ENCODE measurements at regions not wholly inside any gene's neighbourhood (a gene's known extent, or its start where the extent isn't known, plus 50 kb on each side); places are given as distances from the start of the nearest gene placed in this dataset.

DNA sequence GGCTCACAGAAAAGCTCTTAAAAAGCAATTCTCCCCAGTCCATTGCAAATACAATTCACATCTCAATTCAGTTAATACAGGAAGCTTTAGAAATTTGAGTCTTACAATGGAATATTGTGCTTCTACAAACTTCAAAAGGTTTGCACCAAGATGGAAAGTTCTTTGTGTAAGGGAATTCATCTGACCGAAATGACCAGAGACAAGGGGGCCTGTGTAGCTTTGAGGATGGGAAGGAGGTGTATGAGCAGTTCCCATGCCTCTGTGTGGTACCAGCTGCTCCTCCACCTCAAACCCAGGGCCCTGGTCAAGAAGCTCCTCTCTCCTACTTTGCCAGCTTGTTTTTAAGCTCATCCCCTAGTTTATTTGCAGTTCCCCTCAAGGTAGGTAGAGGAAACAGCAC is 312.8 kb upstream of the PKDCC start:
- Histone ChIP-seq H3K4me3 (no peak overlapping the region), H3K27me3 (ENCODE audit: insufficient read depth, low read depth) (peaks cover 9% of the 10 kb centered on the region; the same call in 1 of the 2 replicates), H3F3A (ENCODE audit: insufficient read depth, low read depth) (no peaks in the 10 kb centered on the region), H3K9me3 (ENCODE audit: insufficient read depth, low read depth) (no peaks in the 10 kb centered on the region), H3K4me2 (no peak overlapping the region), H3K4me1 (replicated peaks; ENCODE audit: insufficient read depth) (no peaks in the 10 kb centered on the region), H3K27ac (no peak overlapping the region), H2AFZ (no peak overlapping the region), H3K79me2 (ENCODE audit: low read depth) (no peaks in the 10 kb centered on the region), H3K36me3 (ENCODE audit: low read depth) (no peaks in the 10 kb centered on the region), H4K20me1 (ENCODE audit: insufficient read depth) (no peaks in the 10 kb centered on the region), H3K9me2 (ENCODE audit: insufficient read depth) (no peaks in the 10 kb centered on the region)
- no peak for TF ChIP-seq EZH2 (IDR thresholded peaks at IDR 0.05; ENCODE audit: low read depth)
- TF ChIP-seq, protein P1, sequence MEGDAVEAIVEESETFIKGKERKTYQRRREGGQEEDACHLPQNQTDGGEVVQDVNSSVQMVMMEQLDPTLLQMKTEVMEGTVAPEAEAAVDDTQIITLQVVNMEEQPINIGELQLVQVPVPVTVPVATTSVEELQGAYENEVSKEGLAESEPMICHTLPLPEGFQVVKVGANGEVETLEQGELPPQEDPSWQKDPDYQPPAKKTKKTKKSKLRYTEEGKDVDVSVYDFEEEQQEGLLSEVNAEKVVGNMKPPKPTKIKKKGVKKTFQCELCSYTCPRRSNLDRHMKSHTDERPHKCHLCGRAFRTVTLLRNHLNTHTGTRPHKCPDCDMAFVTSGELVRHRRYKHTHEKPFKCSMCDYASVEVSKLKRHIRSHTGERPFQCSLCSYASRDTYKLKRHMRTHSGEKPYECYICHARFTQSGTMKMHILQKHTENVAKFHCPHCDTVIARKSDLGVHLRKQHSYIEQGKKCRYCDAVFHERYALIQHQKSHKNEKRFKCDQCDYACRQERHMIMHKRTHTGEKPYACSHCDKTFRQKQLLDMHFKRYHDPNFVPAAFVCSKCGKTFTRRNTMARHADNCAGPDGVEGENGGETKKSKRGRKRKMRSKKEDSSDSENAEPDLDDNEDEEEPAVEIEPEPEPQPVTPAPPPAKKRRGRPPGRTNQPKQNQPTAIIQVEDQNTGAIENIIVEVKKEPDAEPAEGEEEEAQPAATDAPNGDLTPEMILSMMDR (conservative IDR thresholded peaks at IDR 0.05): no peak
- CTCF ChIA-PET: no interaction called here
- BruUV-seq (replicated peaks): no TSS peak
- POLR2A ChIA-PET (ENCODE audit: unreplicated experiment): no interaction called here
- intact Hi-C loops (cut with micrococcal nuclease; ENCODE audit: unreplicated experiment): no loop called here
- DNase-seq: no peak

DNA sequence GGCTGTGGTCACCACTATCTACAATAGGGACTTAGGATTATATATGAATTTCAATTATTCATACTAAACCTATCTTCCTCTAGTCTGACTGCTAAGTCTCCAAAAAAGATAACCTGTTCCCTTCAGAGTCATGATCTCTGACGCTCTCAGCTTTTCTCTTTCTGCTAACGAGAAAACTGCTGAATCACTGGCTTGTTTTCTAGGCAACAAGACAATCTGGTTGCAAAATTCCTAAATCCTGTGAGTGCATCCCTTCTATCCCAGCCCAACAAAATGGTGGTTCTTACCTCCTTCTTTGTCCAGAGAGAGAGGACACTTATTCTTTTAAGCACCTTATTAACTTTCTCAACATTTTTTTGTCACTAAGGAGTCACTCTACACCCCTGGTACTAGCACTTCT is 312.3 kb upstream of the PKDCC start:
- TF ChIP-seq, protein P1 (conservative IDR thresholded peaks at IDR 0.05): no peak
- no peak for TF ChIP-seq EZH2 (IDR thresholded peaks at IDR 0.05; ENCODE audit: low read depth)
- Histone ChIP-seq H3K27me3 (ENCODE audit: insufficient read depth, low read depth) (peaks cover 9% of the 10 kb centered on the region; the same call in 1 of the 2 replicates), H3K4me2 (no peak overlapping the region), H3K9me2 (ENCODE audit: insufficient read depth) (no peaks in the 10 kb centered on the region), H4K20me1 (ENCODE audit: insufficient read depth) (no peaks in the 10 kb centered on the region), H3K9me3 (ENCODE audit: insufficient read depth, low read depth) (no peaks in the 10 kb centered on the region), H3K27ac (no peak overlapping the region), H2AFZ (no peak overlapping the region), H3K79me2 (ENCODE audit: low read depth) (no peaks in the 10 kb centered on the region), H3K36me3 (ENCODE audit: low read depth) (no peaks in the 10 kb centered on the region), H3K4me3 (no peak overlapping the region), H3F3A (ENCODE audit: insufficient read depth, low read depth) (no peaks in the 10 kb centered on the region), H3K4me1 (replicated peaks; ENCODE audit: insufficient read depth) (no peaks in the 10 kb centered on the region)
- intact Hi-C loops (cut with micrococcal nuclease; ENCODE audit: unreplicated experiment): no loop called here
- no TSS peak for BruUV-seq (replicated peaks)
- POLR2A ChIA-PET (ENCODE audit: unreplicated experiment): no interaction called here
- CTCF ChIA-PET: no interaction called here
- no peak for DNase-seq

DNA sequence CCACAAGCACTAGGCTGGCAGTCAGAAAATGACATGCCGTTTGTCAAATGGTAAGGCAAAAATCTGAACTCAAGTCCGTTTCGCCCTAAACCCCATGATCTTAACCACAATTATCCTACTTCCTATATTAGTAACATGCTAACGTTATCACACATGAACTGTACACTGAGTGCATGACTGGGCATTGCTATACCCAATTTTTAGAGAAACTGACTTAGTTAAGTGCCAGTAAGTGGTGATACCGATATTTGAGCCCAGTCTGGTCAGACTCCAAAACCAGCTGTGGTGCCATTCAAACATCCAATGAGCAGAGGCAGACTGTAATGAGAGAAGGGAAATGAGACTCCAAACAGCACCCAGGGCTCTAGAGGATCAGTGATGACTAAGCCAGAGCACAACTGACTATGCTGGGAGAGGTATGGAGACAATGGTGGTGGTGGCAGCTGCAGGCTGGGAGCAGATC is 311.7 kb upstream of the PKDCC start:
- Histone ChIP-seq H3K4me2 (no peak overlapping the region), H3K36me3 (ENCODE audit: low read depth) (no peaks in the 10 kb centered on the region), H3F3A (ENCODE audit: insufficient read depth, low read depth) (no peaks in the 10 kb centered on the region), H4K20me1 (ENCODE audit: insufficient read depth) (no peaks in the 10 kb centered on the region), H3K79me2 (ENCODE audit: low read depth) (no peaks in the 10 kb centered on the region), H3K4me1 (replicated peaks; ENCODE audit: insufficient read depth) (no peaks in the 10 kb centered on the region), H3K27me3 (ENCODE audit: insufficient read depth, low read depth) (peaks cover 7% of the 10 kb centered on the region; the same call in 1 of the 2 replicates), H3K27ac (no peak overlapping the region), H3K9me3 (ENCODE audit: insufficient read depth, low read depth) (no peaks in the 10 kb centered on the region), H2AFZ (no peak overlapping the region), H3K4me3 (no peak overlapping the region), H3K9me2 (ENCODE audit: insufficient read depth) (no peaks in the 10 kb centered on the region)
- ChIA-PET CTCF (no interaction called here), POLR2A (ENCODE audit: unreplicated experiment) (no interaction called here)
- no peak for TF ChIP-seq EZH2 (IDR thresholded peaks at IDR 0.05; ENCODE audit: low read depth)
- TF ChIP-seq, protein P1 (conservative IDR thresholded peaks at IDR 0.05): no peak
- no TSS peak for BruUV-seq (replicated peaks)
- no peak for DNase-seq
- intact Hi-C loops (cut with micrococcal nuclease; ENCODE audit: unreplicated experiment): no loop called here

Measured in PC-9 (cell line).